Naive thymus-derived CD4-positive, alpha-beta T cell (primary cell): ENCODE measurements at regions not wholly inside any gene's neighbourhood (a gene's known extent, or its start where the extent isn't known, plus 50 kb on each side); places are given as distances from the start of the nearest gene placed in this dataset.
"Not testable (repeated sequence)": the region's sequence is repeated elsewhere in the genome, so short reads cannot be mapped to it uniquely, and the experiment has no call there.

ENCODE experiments used
- ATAC-seq: fragments of 150-1000 bp; cut with Tn5 transposase; 2 replicates; pipeline ENCODE4 v1.10.0; 2021; ENCODE audit warnings: mild to moderate bottlenecking, moderate library complexity
- CTCF ChIA-PET: fragments of 350-600 bp; sonication (Branson Sonifier 250); formaldehyde crosslinking; loops from one replicate; lab custom pipeline; 2021; ENCODE audit warnings: antibody characterized with exemption; lab: Charles Lee
- POLR2A ChIA-PET: fragments of 350-600 bp; sonication (Branson Sonifier 250); formaldehyde crosslinking; loops from one replicate; lab custom pipeline; 2021; ENCODE audit warnings: antibody characterized with exemption, inconsistent platforms; lab: Charles Lee
- DNase-seq, 9 donors: peaks; one replicate each; pipeline versions ENCODE4 v3.0.0 to v3.0.0-alpha.2; 2020 to 2022; ENCODE audit warnings: mixed read lengths in 1 of 9
- H3K27ac ChIP-seq: one replicate; pipeline ENCODE4 v1.7.0; 2013; ENCODE audit warnings: mild to moderate bottlenecking, low read depth, low read length, moderate library complexity
- H3K27me3 ChIP-seq, 2 donors: one replicate each; pipeline ENCODE4 v1.7.0; 2013; ENCODE audit warnings: low read length in 2 of 2, mild to moderate bottlenecking in 2 of 2, moderate library complexity in 2 of 2; ENCODE audit not compliant: control insufficient read depth in 2 of 2, insufficient read depth in 2 of 2
- H3K36me3 ChIP-seq, 3 experiments: 1 replicate in 2 of 3; 2 replicates in 1 of 3; pipeline ENCODE4 v1.7.0; 2013; ENCODE audit warnings: low read length in 3 of 3, mild to moderate bottlenecking in 3 of 3, moderate library complexity in 1 of 3; ENCODE audit not compliant: insufficient read depth in 3 of 3, control insufficient read depth in 2 of 3
- H3K4me1 ChIP-seq, 2 donors: one replicate each; pipeline ENCODE4 v1.7.0; 2013; ENCODE audit warnings: low read length in 2 of 2, mild to moderate bottlenecking in 2 of 2, moderate library complexity in 1 of 2; ENCODE audit not compliant: control insufficient read depth in 2 of 2, insufficient read depth in 2 of 2
- H3K4me3 ChIP-seq: 2 replicates; pipeline ENCODE4 v1.7.0; 2013; ENCODE audit warnings: mild to moderate bottlenecking, low read length
- H3K9me3 ChIP-seq, 3 experiments: 1 replicate in 2 of 3; 2 replicates in 1 of 3; pipeline ENCODE4 v1.7.0; 2013; ENCODE audit warnings: low read length in 3 of 3; ENCODE audit not compliant: control insufficient read depth in 2 of 3
- H3K27ac Mint-ChIP-seq, 9 donors: one replicate each; pipeline ENCODE4 v1.8.0; 2020 to 2022; ENCODE audit warnings: mixed read lengths in 9 of 9, mild to moderate bottlenecking in 8 of 9, moderate library complexity in 5 of 9, inconsistent platforms in 2 of 9
- H3K27me3 Mint-ChIP-seq, 5 donors: one replicate each; pipeline ENCODE4 v1.8.0; 2021 to 2022; ENCODE audit warnings: mixed read lengths in 5 of 5, mild to moderate bottlenecking in 1 of 5
- H3K36me3 Mint-ChIP-seq, 5 donors: one replicate each; pipeline ENCODE4 v1.8.0; 2020 to 2022; ENCODE audit warnings: mixed read lengths in 5 of 5, mild to moderate bottlenecking in 3 of 5, inconsistent platforms in 1 of 5
- H3K4me1 Mint-ChIP-seq, 7 donors: one replicate each; pipeline ENCODE4 v1.8.0; 2020 to 2022; ENCODE audit warnings: mixed read lengths in 7 of 7, mild to moderate bottlenecking in 3 of 7, inconsistent platforms in 1 of 7
- H3K4me3 Mint-ChIP-seq, 10 donors: one replicate each; pipeline ENCODE4 v1.8.0; 2020 to 2022; ENCODE audit warnings: mild to moderate bottlenecking in 10 of 10, mixed read lengths in 10 of 10, moderate library complexity in 6 of 10, inconsistent platforms in 2 of 10
- H3K9me3 Mint-ChIP-seq, 11 donors: one replicate each; pipeline ENCODE4 v1.8.0; 2020 to 2022; ENCODE audit warnings: mixed read lengths in 11 of 11, mild to moderate bottlenecking in 4 of 11, inconsistent platforms in 1 of 11, moderate library complexity in 1 of 11
- intact Hi-C, 2 donors: fragments of 100-400 bp; cut with micrococcal nuclease; formaldehyde crosslinking; loops; one replicate each; pipeline ENCODE4 v1.15.1; 2023

GRCh38 chr2:87416266-87416592, 331.7 kb upstream of the PLGLB2 start:
- CTCF ChIA-PET, H3K4me3 ChIP-seq, intact Hi-C loops, H3K27me3 Mint-ChIP-seq, H3K9me3 Mint-ChIP-seq, POLR2A ChIA-PET, H3K27ac ChIP-seq, ATAC-seq, H3K4me1 Mint-ChIP-seq, H3K27me3 ChIP-seq, H3K4me1 ChIP-seq, H3K36me3 Mint-ChIP-seq, H3K9me3 ChIP-seq, H3K27ac Mint-ChIP-seq, H3K36me3 ChIP-seq, H3K4me3 Mint-ChIP-seq: not testable (repeated sequence)
- peak in 1 of 9 donors; percentile 21 for DNase-seq

DNA sequence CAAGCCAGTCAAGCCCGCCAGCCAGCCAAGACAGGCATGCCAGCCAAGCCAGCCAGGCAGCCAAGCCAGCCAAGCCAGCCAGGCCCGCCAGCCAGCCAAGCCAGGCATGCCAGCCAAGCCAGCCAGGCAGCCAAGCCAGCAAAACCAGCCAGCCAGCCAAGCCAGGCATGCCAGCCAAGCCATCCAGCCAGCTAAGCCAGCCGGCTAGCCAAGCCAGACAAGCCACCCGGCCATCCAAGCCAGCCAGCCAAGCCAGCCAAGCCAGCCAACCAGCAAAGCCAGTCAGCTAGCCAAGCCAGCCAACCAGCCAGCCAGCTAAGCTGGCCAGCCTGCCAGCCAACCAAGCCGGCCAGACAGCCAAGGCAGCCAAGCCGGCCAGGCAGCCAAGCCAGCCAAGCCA, 330.7 kb upstream of the PLGLB2 start:
- CTCF ChIA-PET, H3K9me3 Mint-ChIP-seq, H3K27ac ChIP-seq, H3K27ac Mint-ChIP-seq, H3K4me3 ChIP-seq, H3K27me3 Mint-ChIP-seq, H3K4me1 Mint-ChIP-seq, H3K36me3 ChIP-seq, H3K4me3 Mint-ChIP-seq, POLR2A ChIA-PET, H3K4me1 ChIP-seq, ATAC-seq, H3K36me3 Mint-ChIP-seq, H3K9me3 ChIP-seq, intact Hi-C loops, H3K27me3 ChIP-seq: not testable (repeated sequence)
- peak in 1 of 9 donors; percentile 19 for DNase-seq

DNA sequence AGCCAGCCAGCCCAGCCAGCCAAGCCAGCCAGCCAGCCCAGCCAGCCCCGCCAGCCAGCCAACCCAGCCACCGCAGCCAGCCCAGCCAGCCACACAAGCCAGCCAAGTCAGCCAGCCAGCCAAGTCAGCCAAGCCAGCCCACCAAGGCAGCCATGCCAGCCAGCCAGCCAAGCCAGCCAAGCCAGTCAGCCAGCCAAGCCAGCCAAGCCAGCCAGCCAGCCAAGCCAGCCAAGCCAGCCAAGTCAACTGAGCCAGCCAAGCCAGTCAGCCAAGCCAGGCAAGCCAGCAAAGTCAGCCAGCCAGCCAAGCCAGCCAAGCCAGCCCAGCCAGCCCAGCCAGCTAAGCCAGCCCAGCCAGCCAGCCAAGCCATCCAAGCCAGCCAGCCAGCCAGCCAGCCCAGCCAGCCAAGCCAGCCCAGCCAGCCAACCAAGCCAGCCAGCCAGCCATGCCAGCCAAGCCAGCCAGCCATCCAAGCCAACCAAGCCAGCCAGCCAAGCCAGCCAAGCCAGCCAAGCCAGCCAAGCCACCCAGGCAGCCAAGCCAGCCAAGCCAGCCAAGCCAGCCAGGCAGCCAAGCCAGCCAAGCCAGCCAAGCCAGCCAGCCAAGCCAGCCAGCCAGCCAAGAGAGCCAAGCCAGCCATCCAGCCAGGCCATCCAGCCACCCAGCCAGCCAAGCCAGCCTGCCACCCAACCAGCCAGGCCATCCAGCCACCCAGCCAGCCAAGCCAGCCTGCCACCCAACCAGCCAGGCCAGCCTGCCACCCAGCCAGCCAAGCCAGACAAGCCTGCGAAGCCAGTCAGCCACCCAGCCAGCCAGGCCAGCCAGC, 329.9 kb upstream of the PLGLB2 start:
- H3K9me3 Mint-ChIP-seq, CTCF ChIA-PET, H3K27ac ChIP-seq, H3K27ac Mint-ChIP-seq, H3K4me1 Mint-ChIP-seq, H3K9me3 ChIP-seq, ATAC-seq, H3K36me3 ChIP-seq, H3K27me3 Mint-ChIP-seq, H3K27me3 ChIP-seq, H3K4me3 ChIP-seq, POLR2A ChIA-PET, DNase-seq, H3K36me3 Mint-ChIP-seq, H3K4me3 Mint-ChIP-seq, H3K4me1 ChIP-seq, intact Hi-C loops: not testable (repeated sequence)

GRCh38 chr2:87418823-87419822, 328.8 kb upstream of the PLGLB2 start:
- H3K9me3 Mint-ChIP-seq, H3K4me1 ChIP-seq, H3K27ac Mint-ChIP-seq, H3K4me1 Mint-ChIP-seq, H3K4me3 Mint-ChIP-seq, intact Hi-C loops, DNase-seq, H3K27me3 ChIP-seq, POLR2A ChIA-PET, ATAC-seq, H3K27me3 Mint-ChIP-seq, CTCF ChIA-PET, H3K27ac ChIP-seq, H3K4me3 ChIP-seq, H3K36me3 Mint-ChIP-seq, H3K9me3 ChIP-seq, H3K36me3 ChIP-seq: not testable (repeated sequence)

- H3K4me3 ChIP-seq, H3K27ac ChIP-seq, ATAC-seq, H3K4me3 Mint-ChIP-seq, H3K27me3 ChIP-seq, POLR2A ChIA-PET, CTCF ChIA-PET, H3K36me3 Mint-ChIP-seq, H3K27me3 Mint-ChIP-seq, H3K36me3 ChIP-seq, intact Hi-C loops, H3K27ac Mint-ChIP-seq, H3K9me3 Mint-ChIP-seq, DNase-seq, H3K4me1 Mint-ChIP-seq, H3K4me1 ChIP-seq, H3K9me3 ChIP-seq: not testable (repeated sequence)
Measured at GRCh38 chr2:87419980-87420379, 327.9 kb upstream of the PLGLB2 start.

DNA sequence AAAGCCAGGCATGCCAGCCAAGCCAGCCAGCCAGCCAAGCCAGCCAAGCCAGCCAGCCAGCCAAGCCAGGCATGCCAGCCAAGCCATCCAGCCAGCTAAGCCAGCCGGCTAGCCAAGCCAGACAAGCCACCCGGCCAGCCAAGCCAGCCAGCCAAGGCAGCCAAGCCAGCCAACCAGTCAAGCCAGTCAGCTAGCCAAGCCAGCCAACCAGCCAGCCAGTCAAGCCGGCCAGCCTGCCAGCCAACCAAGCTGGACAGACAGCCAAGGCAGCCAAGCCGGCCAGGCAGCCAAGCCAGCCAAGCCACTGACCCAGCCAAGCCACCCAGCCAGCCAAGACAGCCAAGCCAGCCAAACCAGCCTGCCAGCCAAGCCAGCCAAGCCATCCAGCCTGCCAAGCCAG, 326.9 kb upstream of the PLGLB2 start:
- DNase-seq, POLR2A ChIA-PET, H3K27me3 ChIP-seq, H3K9me3 ChIP-seq, H3K9me3 Mint-ChIP-seq, H3K36me3 ChIP-seq, H3K27ac Mint-ChIP-seq, H3K4me3 ChIP-seq, intact Hi-C loops, H3K27me3 Mint-ChIP-seq, H3K4me1 Mint-ChIP-seq, H3K27ac ChIP-seq, CTCF ChIA-PET, H3K4me3 Mint-ChIP-seq, ATAC-seq, H3K4me1 ChIP-seq, H3K36me3 Mint-ChIP-seq: not testable (repeated sequence)
